IMR-90 (cell line): ENCODE measurements at regions not wholly inside any gene's neighbourhood (a gene's known extent, or its start where the extent isn't known, plus 50 kb on each side); places are given as distances from the start of the nearest gene placed in this dataset.

Experiments used
- ATAC-seq: fragments of 200-7000 bp; cut with Tn5 transposase; 2 replicates; pipeline ENCODE4 v1.9.1; 2020; ENCODE audit warnings: low read depth, mild to moderate bottlenecking, moderate library complexity
- BruUV-seq: library from RNA; stranded (reverse); fragments of 400-500 nt; replicated peaks from 2 replicates; lab custom pipeline; 2021; lab: Mats Ljungman, UMichigan
- CTCF ChIA-PET: fragments of 300-600 bp; formaldehyde crosslinking; extraction: SDS; loops from one replicate; lab custom pipeline; 2021; ENCODE audit warnings: antibody characterized with exemption; lab: Yijun Ruan, JAX
- POLR2A ChIA-PET: fragments of 300-600 bp; sonication (Branson Sonifier 250); formaldehyde crosslinking; loops from one replicate; lab custom pipeline; 2022; ENCODE audit warnings: antibody characterized with exemption; ENCODE audit not compliant: unreplicated experiment; lab: Charles Lee
- DNase-seq: peaks from one replicate; pipeline ENCODE4 v3.0.0; 2013
- H2AFZ ChIP-seq: replicated peaks from 2 replicates; pipeline ENCODE3; 2013; ENCODE audit warnings: low read length, mild to moderate bottlenecking; ENCODE audit not compliant: poor library complexity
- H2AK5ac ChIP-seq: 2 replicates; pipeline ENCODE4 v1.6.1; 2013; ENCODE audit warnings: low read depth, low read length, inconsistent platforms
- H2AK9ac ChIP-seq: replicated peaks from 2 replicates; pipeline ENCODE3; 2013; ENCODE audit warnings: mild to moderate bottlenecking, low read depth, low read length, moderate library complexity; ENCODE audit not compliant: poor library complexity
- H2BK120ac ChIP-seq: 2 replicates; pipeline ENCODE4 v1.6.1; 2013; ENCODE audit warnings: low read depth, low read length, inconsistent platforms
- H2BK15ac ChIP-seq: 3 replicates; pipeline ENCODE4 v1.6.1; 2013; ENCODE audit warnings: low read depth, low read length, inconsistent platforms
- H2BK20ac ChIP-seq: 2 replicates; pipeline ENCODE4 v1.6.1; 2013; ENCODE audit warnings: low read depth, mild to moderate bottlenecking, inconsistent platforms, low read length, moderate library complexity
- H2BK5ac ChIP-seq: 2 replicates; pipeline ENCODE4 v1.6.1; 2013; ENCODE audit warnings: mild to moderate bottlenecking, low read depth, low read length, inconsistent platforms; ENCODE audit not compliant: poor library complexity, severe bottlenecking
- H3K14ac ChIP-seq: replicated peaks from 2 replicates; pipeline ENCODE4 v1.6.1; 2013; ENCODE audit warnings: low read depth, low read length, inconsistent platforms
- H3K18ac ChIP-seq: 2 replicates; pipeline ENCODE4 v1.6.1; 2013; ENCODE audit warnings: low read depth, low read length, control low read depth
- H3K23ac ChIP-seq: 2 replicates; pipeline ENCODE4 v1.6.1; 2013; ENCODE audit warnings: low read depth, low read length, inconsistent platforms
- H3K27ac ChIP-seq: 2 replicates; pipeline ENCODE4 v1.5.1; 2013; ENCODE audit warnings: mild to moderate bottlenecking, control low read depth, low read length; ENCODE audit not compliant: insufficient read depth
- H3K27me3 ChIP-seq: 2 replicates; pipeline ENCODE4 v1.6.1; 2013; ENCODE audit warnings: low read length; ENCODE audit not compliant: control insufficient read depth, insufficient read depth
- H3K36me3 ChIP-seq: 2 replicates; pipeline ENCODE4 v1.6.1; 2013; ENCODE audit warnings: low read length, mixed read lengths; ENCODE audit not compliant: control insufficient read depth, insufficient read depth
- H3K4ac ChIP-seq: 2 replicates; pipeline ENCODE4 v1.6.1; 2013; ENCODE audit warnings: low read depth, low read length, inconsistent platforms
- H3K4me1 ChIP-seq: 2 replicates; pipeline ENCODE4 v1.6.1; 2013; ENCODE audit warnings: low read length, mixed read lengths; ENCODE audit not compliant: control insufficient read depth, insufficient read depth
- H3K4me2 ChIP-seq: 2 replicates; pipeline ENCODE4 v1.6.1; 2013; ENCODE audit warnings: low read depth, mild to moderate bottlenecking, control low read depth, low read length, moderate library complexity
- H3K4me3 ChIP-seq: 2 replicates; pipeline ENCODE4 v1.5.1; 2013; ENCODE audit warnings: low read depth, mild to moderate bottlenecking, control low read depth, low read length, moderate library complexity; ENCODE audit not compliant: insufficient read depth
- H3K56ac ChIP-seq: 2 replicates; pipeline ENCODE4 v1.6.1; 2013; ENCODE audit warnings: low read length, inconsistent platforms; ENCODE audit not compliant: insufficient read depth; ENCODE audit errors: extremely low read depth
- H3K79me1 ChIP-seq, 2 experiments: 2 replicates each; pipeline ENCODE4 v1.6.1; 2013; ENCODE audit warnings: low read length in 2 of 2, inconsistent platforms in 1 of 2, low read depth in 1 of 2
- H3K9ac ChIP-seq: 2 replicates; pipeline ENCODE4 v1.6.1; 2013; ENCODE audit warnings: low read depth, low read length, control low read depth
- H3K9me1 ChIP-seq: 2 replicates; pipeline ENCODE4 v1.6.1; 2013; ENCODE audit warnings: low read length, inconsistent platforms; ENCODE audit not compliant: insufficient read depth
- H3K9me3 ChIP-seq: 2 replicates; pipeline ENCODE4 v1.6.1; 2013; ENCODE audit warnings: low read length; ENCODE audit not compliant: control insufficient read depth, insufficient read depth
- H4K20me1 ChIP-seq: 2 replicates; pipeline ENCODE4 v1.6.1; 2013; ENCODE audit warnings: low read length, inconsistent platforms; ENCODE audit not compliant: insufficient read depth
- H4K5ac ChIP-seq: 2 replicates; pipeline ENCODE4 v1.6.1; 2013; ENCODE audit warnings: mild to moderate bottlenecking, low read depth, low read length, control low read depth
- H4K8ac ChIP-seq, 2 experiments: 2 replicates each; pipeline ENCODE4 v1.6.1; 2013; ENCODE audit warnings: low read depth in 2 of 2, low read length in 2 of 2, control low read depth in 1 of 2, inconsistent platforms in 1 of 2
- H4K91ac ChIP-seq: 2 replicates; pipeline ENCODE4 v1.6.1; 2013; ENCODE audit warnings: low read depth, low read length, inconsistent platforms; ENCODE audit not compliant: insufficient read depth
- BHLHE40 ChIP-seq: fragments of 150-350 bp; IDR thresholded peaks from 2 replicates; pipeline ENCODE4 v1.6.1; 2016; ENCODE audit warnings: mild to moderate bottlenecking, low read depth, low read length
- CEBPB ChIP-seq: IDR thresholded peaks from 2 replicates; pipeline ENCODE4 v1.6.1; 2012; ENCODE audit warnings: low read depth, low read length, improper control_type of control experiment
- CHD1 ChIP-seq: IDR thresholded peaks from 2 replicates; pipeline ENCODE4 v1.6.1; 2012; ENCODE audit warnings: low read depth, low read length, improper control_type of control experiment
- CTCF ChIP-seq: conservative IDR thresholded peaks from 2 replicates; pipeline ENCODE4 v1.5.1; 2012; ENCODE audit warnings: mild to moderate bottlenecking, low read depth, low read length, improper control_type of control experiment
- FOS ChIP-seq: fragments of 150-350 bp; IDR thresholded peaks from 2 replicates; pipeline ENCODE4 v1.6.1; 2016; ENCODE audit warnings: low read depth, low read length
- MAFK ChIP-seq: IDR thresholded peaks from 2 replicates; pipeline ENCODE4 v1.6.1; 2012; ENCODE audit warnings: low read depth, low read length, improper control_type of control experiment
- MAZ ChIP-seq: IDR thresholded peaks from 2 replicates; pipeline ENCODE4 v1.6.1; 2012; ENCODE audit warnings: low read depth, mild to moderate bottlenecking, low read length, improper control_type of control experiment, moderate library complexity, borderline replicate concordance
- MXI1 ChIP-seq: IDR thresholded peaks from 2 replicates; pipeline ENCODE4 v1.6.1; 2012; ENCODE audit warnings: low read depth, mild to moderate bottlenecking, low read length, moderate library complexity, borderline replicate concordance
- NFE2L2 ChIP-seq: fragments of 150-350 bp; IDR thresholded peaks from 2 replicates; pipeline ENCODE4 v1.6.1; 2016; ENCODE audit warnings: low read depth, mild to moderate bottlenecking, low read length
- POLR2A ChIP-seq: IDR thresholded peaks from 2 replicates; pipeline ENCODE4 v1.6.1; 2012; ENCODE audit warnings: mild to moderate bottlenecking, low read depth, low read length
- RAD21 ChIP-seq: IDR thresholded peaks from 2 replicates; pipeline ENCODE4 v1.6.1; 2012; ENCODE audit warnings: low read length, improper control_type of control experiment
- RCOR1 ChIP-seq: IDR thresholded peaks from 2 replicates; pipeline ENCODE4 v1.6.1; 2012; ENCODE audit warnings: mild to moderate bottlenecking, low read length, improper control_type of control experiment; ENCODE audit not compliant: insufficient replicate concordance
- RFX5 ChIP-seq: IDR thresholded peaks from 2 replicates; pipeline ENCODE4 v1.8.0; 2012; ENCODE audit warnings: low read depth, mild to moderate bottlenecking, low read length, moderate library complexity
- SMC3 ChIP-seq: fragments of 150-350 bp; IDR thresholded peaks from 2 replicates; pipeline ENCODE4 v1.6.1; 2016; ENCODE audit warnings: low read depth, mild to moderate bottlenecking, antibody characterized with exemption, low read length, moderate library complexity
- WGBS, 2 experiments: methylation state at CpG; one replicate each; pipeline versions ENCODE4 v1.1.5 to v1.1.7; 2013; ENCODE audit warnings: missing lambda C conversion rate in 2 of 2; ENCODE audit not compliant: insufficient read length in 1 of 2; ENCODE audit errors: extremely low coverage in 2 of 2; 5-methylcytosine and 5-hydroxymethylcytosine counted together
- dilution Hi-C: fragments of 300-500 bp; cut with HindIII; formaldehyde crosslinking; loops from one replicate; pipeline ENCODE4 v1.14.3; 2018; ENCODE audit warnings: low sequenced_read_pairs; ENCODE audit not compliant: unreplicated experiment
- in situ Hi-C: fragments of 300-500 bp; cut with MboI; formaldehyde crosslinking; loops from 3 replicates; pipeline ENCODE4 v1.14.3; 2019; ENCODE audit warnings: low sequenced_read_pairs, inconsistent platforms, mixed read lengths
- intact Hi-C: fragments of 100-400 bp; cut with micrococcal nuclease; formaldehyde crosslinking; loops from 2 replicates; pipeline ENCODE4 v1.10.0; 2022
- TF ChIP-seq, protein P1 (sequence below): fragments of 150-350 bp; IDR thresholded peaks from 2 replicates; pipeline ENCODE4 v1.6.1; 2017; ENCODE audit warnings: mild to moderate bottlenecking, antibody characterized with exemption, low read length, low read depth
- TF ChIP-seq, protein P2 (sequence below): fragments of 150-350 bp; IDR thresholded peaks from 2 replicates; pipeline ENCODE4 v1.6.1; 2016; ENCODE audit warnings: low read depth, mild to moderate bottlenecking, low read length, moderate library complexity, borderline replicate concordance

DNA sequence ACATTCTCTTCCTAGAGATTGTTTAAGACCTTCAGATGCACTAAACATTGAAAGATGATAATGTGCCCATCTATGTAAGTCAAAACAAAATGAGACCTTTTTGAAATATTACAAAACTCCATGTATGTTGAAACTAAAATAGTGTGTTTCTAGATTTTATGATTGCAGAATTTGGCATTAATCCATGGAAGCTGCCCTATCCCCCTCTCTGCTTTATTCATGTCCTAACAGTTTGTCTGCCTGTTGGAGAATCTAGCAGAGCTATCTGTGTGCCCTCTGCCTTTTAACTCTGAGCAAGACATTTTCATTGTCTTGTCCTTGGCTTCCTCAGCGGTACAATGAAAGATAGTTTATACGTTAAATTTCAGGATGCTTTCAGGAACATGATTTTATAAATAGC, 105.5 kb downstream of the FAT3 start:
- no peak for DNase-seq
- Histone ChIP-seq H3K9me1 (no peaks in the 10 kb centered on the region), H2AK9ac (no peak overlapping the region), H3K23ac (no peak overlapping the region), H3K27ac (no peak overlapping the region; the same call in 1 of the 2 replicates), H3K36me3 (no peaks in the 10 kb centered on the region), H3K14ac (no peak overlapping the region), H3K79me1 (no peaks in the 10 kb centered on the region), H3K9ac (no peak overlapping the region), H2BK15ac (no peak overlapping the region), H4K91ac (no peak overlapping the region), H3K56ac (no peak overlapping the region), H2AK5ac (no peak overlapping the region), H2BK20ac (no peak overlapping the region), H3K4me1 (no peaks in the 10 kb centered on the region; the same call in 1 of the 2 replicates), H4K20me1 (no peaks in the 10 kb centered on the region), H3K4me2 (no peak overlapping the region), H3K4ac (no peak overlapping the region), H2AFZ (no peak overlapping the region), H3K27me3 (no peaks in the 10 kb centered on the region), H3K9me3 (no peaks in the 10 kb centered on the region), H3K18ac (no peak overlapping the region), H2BK5ac (no peak overlapping the region), H2BK120ac (no peak overlapping the region), H4K8ac (no peak overlapping the region), H3K4me3 (no peak overlapping the region), H4K5ac (no peak overlapping the region)
- dilution Hi-C loops (no loop called here), in situ Hi-C loops (no loop called here), intact Hi-C loops (loop anchor here (5.0 kb wide), 2 partner anchors 52 to 78 kb away; no protein-coding TSS in a partner anchor)
- no peak for TF ChIP-seq RFX5
- no peak for TF ChIP-seq POLR2A
- TF ChIP-seq RCOR1: no peak
- TF ChIP-seq NFE2L2: no peak
- TF ChIP-seq RAD21: no peak
- TF ChIP-seq, protein P1, sequence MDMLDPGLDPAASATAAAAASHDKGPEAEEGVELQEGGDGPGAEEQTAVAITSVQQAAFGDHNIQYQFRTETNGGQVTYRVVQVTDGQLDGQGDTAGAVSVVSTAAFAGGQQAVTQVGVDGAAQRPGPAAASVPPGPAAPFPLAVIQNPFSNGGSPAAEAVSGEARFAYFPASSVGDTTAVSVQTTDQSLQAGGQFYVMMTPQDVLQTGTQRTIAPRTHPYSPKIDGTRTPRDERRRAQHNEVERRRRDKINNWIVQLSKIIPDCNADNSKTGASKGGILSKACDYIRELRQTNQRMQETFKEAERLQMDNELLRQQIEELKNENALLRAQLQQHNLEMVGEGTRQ: no peak
- no peak for TF ChIP-seq MAZ
- TF ChIP-seq SMC3: no peak
- TF ChIP-seq BHLHE40: no peak
- no peak for TF ChIP-seq MXI1
- TF ChIP-seq CHD1: no peak
- no peak for TF ChIP-seq MAFK
- no peak for TF ChIP-seq FOS
- no peak for TF ChIP-seq CEBPB
- TF ChIP-seq, protein P2, sequence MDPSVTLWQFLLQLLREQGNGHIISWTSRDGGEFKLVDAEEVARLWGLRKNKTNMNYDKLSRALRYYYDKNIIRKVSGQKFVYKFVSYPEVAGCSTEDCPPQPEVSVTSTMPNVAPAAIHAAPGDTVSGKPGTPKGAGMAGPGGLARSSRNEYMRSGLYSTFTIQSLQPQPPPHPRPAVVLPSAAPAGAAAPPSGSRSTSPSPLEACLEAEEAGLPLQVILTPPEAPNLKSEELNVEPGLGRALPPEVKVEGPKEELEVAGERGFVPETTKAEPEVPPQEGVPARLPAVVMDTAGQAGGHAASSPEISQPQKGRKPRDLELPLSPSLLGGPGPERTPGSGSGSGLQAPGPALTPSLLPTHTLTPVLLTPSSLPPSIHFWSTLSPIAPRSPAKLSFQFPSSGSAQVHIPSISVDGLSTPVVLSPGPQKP: no peak
- TF ChIP-seq CTCF: no peak
- no CpG with 5 or more reads among the region's 2 CpGs for WGBS, 2 experiments
- CTCF ChIA-PET: no interaction called here
- BruUV-seq: no TSS peak
- peak; percentile 13 for ATAC-seq
- POLR2A ChIA-PET: no interaction called here
